ENCODE measurements at regions not wholly inside any gene's neighbourhood (a gene's known extent, or its start where the extent isn't known, plus 50 kb on each side); places are given as distances from the start of the nearest gene placed in this dataset.
"Not testable (repeated sequence)": the region's sequence is repeated elsewhere in the genome, so short reads cannot be mapped to it uniquely, and the experiment has no call there.

DNA sequence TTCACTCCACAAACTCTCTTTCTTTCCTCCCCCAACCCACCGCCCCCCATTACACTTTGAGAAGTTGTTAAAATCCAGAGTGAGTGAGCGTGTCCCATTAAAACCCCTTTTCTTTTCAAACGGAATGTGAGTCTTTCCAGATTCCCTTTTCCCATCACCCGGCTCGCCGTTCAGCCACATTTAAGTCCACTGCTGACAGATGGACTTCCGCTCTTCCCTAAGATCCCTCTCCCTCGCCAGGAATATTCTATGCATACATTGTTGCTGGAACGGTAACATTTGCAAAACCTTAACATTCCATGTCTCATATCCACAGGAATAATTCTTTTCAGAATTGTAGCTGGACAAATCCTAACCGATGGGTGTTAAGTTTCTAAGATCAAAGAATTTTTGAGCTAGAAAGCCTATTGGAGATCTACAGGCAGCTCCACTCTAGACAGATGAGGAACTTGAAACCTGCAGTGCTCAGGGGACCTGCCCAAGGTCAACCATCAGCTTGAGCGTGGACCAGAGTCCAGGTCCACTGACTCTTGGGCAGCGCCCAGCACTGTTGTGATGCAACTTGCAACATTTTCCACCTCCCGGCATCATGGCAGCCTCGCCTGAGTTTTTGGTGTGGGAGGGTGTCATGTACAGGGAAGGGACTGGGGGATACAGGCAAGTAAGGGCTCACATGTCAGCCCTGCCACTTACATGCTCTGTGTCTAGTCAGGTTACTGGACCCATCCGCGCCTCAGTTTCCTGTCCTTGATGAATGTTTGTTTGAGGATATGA, 500.1 kb downstream of the CCDC171 start:
- no peak for DNase-seq (ENCODE audit: low read depth in 2 of 2, low spot score in 1 of 2)

DNA sequence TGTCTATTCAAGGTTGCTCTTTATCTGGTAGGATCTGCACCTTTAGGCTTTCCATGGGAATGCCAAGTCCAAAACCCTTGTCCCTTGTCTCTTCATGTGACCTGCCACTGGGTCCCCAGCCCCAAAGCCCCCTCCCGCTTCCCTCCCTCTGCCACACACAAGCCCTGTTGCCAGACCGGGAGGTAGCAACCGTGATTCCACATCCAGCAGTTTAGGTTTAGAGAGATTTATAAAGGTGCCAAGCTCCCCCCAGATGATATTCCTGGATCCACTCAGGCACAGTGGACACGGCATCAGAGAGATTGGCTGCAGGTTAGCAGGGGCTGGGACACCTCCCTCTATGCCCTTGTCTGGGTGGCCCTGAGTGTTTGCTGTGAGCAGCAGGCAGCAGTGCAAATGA, 504.7 kb downstream of the CCDC171 start:
- no peak for DNase-seq (ENCODE audit: low read depth in 2 of 2, low spot score in 1 of 2)

DNA sequence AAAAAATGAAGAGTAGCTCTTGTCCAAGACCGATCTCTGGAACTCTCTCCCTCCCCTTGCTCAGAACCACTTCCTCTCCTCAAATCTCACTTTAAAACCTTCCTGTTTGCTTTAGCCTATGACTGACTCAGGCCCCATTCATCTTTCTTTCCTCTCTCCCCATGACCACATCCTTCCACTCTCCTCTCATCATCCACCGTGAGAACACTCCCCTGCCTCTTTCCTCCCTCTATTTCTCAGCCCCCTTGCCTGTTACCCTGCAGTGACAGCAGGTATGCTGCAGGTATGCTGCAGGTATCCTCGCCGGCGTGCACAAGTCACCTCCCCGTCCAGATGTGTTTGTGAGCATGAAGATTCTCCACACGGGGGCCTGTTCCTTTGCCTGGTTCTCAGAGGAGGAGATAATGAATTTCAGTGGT, 505.3 kb downstream of the CCDC171 start:
- no peak for DNase-seq (ENCODE audit: low read depth in 2 of 2, low spot score in 1 of 2)

- DNase-seq (ENCODE audit: low read depth in 2 of 2, low spot score in 1 of 2) = no peak
These were observed 507.7 kb downstream of the CCDC171 start for GRCh38 chr9:16060436-16061129.

GRCh38 chr9:16062542-16063240, 509.8 kb downstream of the CCDC171 start:
- DNase-seq (ENCODE audit: low read depth in 2 of 2, low spot score in 1 of 2) = no peak

GRCh38 chr9:16063241-16063591, 510.4 kb downstream of the CCDC171 start:
- DNase-seq (ENCODE audit: low read depth in 2 of 2, low spot score in 1 of 2) = no peak

DNA sequence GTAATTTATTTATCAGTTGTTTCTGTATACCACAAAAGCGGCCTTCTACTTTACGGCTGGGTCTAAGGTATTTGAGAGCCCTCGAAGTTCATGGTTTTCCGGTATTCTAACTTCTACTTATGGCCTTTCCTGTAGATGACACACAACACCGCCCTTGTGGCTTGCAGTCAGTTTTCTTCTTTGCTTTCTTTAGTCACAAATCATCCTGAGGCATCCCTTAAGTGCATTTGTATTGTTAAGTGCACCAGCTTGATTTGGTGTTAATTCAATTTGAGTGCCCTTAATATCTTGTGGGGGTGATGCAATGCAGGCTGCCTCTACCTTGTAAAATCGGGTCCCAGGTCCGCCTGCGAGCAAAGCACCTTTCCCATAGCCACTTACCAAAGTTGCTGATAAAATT, 511.9 kb downstream of the CCDC171 start:
- no peak for DNase-seq (ENCODE audit: low read depth in 2 of 2, low spot score in 1 of 2)

DNA sequence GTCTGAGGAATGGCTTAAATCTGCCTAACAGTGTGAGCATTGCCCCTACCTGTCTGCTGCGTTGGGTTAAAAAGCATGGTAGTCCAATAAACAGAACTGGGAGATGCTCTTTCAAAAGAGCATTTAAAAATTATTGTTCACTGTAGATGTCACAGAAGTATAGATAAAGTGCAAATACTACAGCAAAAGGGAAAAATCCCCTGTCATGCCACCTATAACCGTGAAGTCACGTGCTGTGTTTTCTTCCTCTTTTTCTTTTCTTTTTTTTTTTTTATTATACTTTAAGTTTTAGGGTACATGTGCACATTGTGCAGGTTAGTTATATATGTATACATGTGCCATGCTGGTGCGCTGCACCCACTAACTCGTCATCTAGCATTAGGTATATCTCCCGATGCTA, 513.4 kb downstream of the CCDC171 start:
- DNase-seq (ENCODE audit: low read depth in 2 of 2, low spot score in 1 of 2) = not testable (repeated sequence)

DNA sequence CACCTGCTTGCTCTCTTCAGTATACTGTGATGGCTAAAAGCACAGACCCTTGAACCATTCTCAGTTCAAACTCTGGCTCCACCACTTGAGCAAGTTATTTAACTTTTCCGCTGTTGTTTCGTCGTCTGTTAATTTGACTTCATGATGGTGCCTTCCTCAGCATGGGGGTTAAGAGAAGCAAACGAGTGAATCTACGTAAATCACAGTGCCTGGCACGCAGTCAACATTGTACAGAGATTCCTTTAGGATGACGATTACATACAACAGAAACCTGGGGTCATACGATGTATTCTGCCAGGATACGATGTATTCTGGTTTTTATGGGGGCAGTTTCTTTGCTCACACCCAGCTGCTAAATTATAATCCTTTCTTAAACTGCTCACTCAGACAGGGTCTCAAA, 515.6 kb downstream of the CCDC171 start:
- no peak for DNase-seq (ENCODE audit: low read depth in 2 of 2, low spot score in 1 of 2)

DNA sequence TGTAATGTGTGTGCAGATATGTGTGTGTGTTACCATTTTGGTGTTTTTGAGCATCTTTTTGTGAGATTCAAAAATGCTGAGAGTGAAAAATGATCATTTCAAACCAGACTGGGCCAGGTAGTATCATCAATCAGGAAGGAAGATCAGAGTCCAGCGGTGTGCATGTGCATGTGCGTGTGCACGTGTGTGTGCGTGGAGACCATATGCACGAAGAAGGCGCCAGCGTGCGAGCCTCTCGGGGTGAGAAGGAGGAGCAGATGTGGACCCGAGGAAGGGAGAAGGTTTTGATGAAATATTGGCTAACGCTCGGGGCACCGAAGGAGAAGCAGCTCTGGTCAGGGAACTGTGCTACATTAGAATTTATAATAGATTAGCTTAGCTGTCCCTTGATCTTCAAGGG, 516.4 kb downstream of the CCDC171 start:
- DNase-seq (ENCODE audit: low read depth in 2 of 2, low spot score in 1 of 2) = no peak

DNA sequence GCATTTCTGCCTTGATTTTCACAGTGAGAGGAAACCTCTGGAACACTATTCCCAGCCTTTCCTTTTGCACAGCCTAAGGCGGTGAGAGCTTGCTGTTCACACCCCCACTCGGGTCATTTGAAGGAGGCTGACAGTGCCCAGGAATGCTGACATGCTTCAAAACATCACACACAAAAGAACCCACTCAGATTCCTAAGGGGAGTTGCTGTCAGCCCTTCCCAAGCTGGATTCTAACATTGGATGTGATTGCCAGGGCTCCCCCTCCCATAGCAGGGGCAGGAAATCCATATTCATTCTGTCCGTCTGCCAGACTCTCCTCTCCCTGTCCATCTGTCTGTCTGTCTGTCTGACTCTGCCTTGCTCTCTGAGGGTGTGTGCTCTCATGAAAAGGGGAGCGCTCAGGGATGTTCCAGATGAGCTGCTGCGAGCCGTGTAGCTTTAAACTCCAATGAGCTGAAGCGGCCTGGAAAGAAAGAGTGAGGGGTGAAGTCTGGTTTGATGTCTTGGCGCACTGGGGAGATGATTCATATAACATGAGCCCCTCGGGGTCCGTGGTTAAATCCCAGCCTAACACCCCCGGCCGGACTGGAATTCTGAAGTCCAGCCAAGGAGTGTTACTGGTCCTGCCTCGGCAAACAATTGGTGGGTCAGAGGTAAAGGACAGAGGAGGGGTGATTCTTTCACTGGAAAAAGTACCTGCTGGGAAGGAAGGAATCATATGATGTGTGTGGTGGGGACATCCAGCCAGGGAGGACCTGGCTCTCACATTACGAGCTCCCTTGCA, 517.0 kb downstream of the CCDC171 start:
- DNase-seq (ENCODE audit: low read depth in 2 of 2, low spot score in 1 of 2) = no peak

- no peak for DNase-seq (ENCODE audit: low read depth in 2 of 2, low spot score in 1 of 2)
These were observed 517.8 kb downstream of the CCDC171 start for GRCh38 chr9:16070455-16071145.

DNA sequence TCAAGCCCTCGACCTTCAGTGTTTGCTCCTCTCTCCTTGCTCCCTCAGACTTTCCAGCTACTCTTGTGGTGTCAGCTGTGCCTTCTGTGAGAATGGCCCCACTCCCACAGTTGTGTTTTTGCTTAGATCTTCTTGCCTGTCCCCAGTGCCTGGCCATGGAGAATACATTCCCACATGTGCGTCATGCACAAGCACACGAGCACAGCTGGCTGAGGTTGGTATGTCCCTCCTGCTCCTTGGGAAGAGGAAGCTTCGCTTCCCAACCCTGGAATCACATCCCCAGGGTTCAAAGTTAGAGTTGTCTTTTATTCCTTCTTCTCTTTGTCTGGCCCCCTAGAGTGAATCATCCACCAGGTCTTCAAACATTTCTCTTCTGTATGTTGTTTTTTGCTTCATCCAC, 518.6 kb downstream of the CCDC171 start:
- no peak for DNase-seq (ENCODE audit: low read depth in 2 of 2, low spot score in 1 of 2)

- DNase-seq (ENCODE audit: low read depth in 2 of 2, low spot score in 1 of 2) = no peak
These were observed 522.1 kb downstream of the CCDC171 start for GRCh38 chr9:16074963-16075362.

- DNase-seq (ENCODE audit: low read depth in 2 of 2, low spot score in 1 of 2) = no peak
These were observed 522.9 kb downstream of the CCDC171 start for GRCh38 chr9:16075696-16076095.

- no peak for DNase-seq (ENCODE audit: low read depth in 2 of 2, low spot score in 1 of 2)
These were observed 523.7 kb downstream of the CCDC171 start for GRCh38 chr9:16076511-16076910.

- no peak for DNase-seq (ENCODE audit: low read depth in 2 of 2, low spot score in 1 of 2)
These were observed 530.0 kb downstream of the CCDC171 start for GRCh38 chr9:16082796-16083195.

DNA sequence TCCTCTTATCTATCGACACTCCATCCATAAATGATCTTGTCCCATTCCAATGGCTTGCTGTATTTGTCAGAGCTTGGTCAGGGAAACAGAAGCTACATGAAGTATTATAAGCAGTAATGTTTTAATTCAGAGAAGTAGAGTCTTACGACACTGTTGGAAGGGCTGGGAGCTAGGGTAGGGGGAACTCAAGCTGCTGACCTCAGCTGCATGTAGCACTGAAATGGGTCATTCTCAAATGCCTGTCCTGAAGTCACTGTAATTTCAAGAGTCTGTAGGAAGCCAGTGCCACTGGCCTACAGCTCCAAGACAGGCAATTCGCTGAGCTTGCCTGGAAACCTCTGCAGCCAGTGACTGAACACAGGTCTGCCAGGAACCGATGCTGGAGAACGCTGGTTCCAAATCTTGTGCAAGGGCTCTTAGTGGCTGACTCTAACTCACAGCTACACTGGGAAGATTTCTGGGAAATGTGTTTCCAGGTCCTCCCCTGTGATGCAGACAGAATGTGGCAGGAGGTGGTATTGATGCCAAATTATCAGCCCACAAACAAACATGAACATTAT, 532.4 kb downstream of the CCDC171 start:
- DNase-seq (ENCODE audit: low read depth in 2 of 2, low spot score in 1 of 2) = no peak

DNA sequence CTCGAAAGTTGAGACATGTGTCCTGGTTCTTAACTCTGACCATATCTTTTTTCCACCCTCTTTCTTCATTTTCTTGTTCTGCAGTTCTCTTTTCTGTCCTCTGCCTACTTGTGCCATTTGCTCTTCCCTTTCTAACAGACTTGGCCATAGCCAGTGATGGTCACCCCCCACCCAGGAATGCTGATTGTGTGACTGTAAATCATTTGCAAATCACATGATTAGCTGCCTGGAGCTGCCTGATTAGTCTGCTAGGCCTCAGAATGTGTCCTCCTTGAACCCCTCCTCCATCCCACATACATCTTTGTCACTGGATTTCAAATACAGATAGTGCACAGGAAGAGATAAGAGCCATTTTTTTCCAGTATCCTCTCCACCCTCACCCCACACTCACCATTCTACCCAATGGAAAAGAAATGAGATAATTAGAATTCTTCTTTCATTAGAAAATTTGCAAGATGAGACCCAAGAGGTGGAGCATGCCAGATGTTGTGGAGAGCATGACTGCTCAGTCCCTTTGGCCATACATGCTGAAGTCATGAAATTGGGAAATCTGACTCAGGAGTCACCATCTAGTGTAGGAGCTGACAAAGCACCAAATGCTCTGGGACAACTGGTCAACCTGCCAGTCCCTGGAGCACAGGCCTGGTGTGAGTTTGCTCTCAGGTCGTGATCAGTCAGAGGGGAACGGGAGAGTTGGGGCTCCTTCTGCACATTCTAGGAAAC, 538.2 kb downstream of the CCDC171 start:
- DNase-seq (ENCODE audit: low read depth in 2 of 2, low spot score in 1 of 2) = no peak

Measured in stimulated activated CD8-positive, alpha-beta memory T cell treated with anti-CD3 and anti-CD28 coated beads, Interleukin-4, amount 100 ng/mL, for 1 hour (primary cell).